GM12872 (cell line): ENCODE measurements at regions not wholly inside any gene's neighbourhood (a gene's known extent, or its start where the extent isn't known, plus 50 kb on each side); places are given as distances from the start of the nearest gene placed in this dataset.

Experiments
- TF ChIP-seq, protein P1 (sequence below): IDR thresholded peaks from 3 replicates; pipeline ENCODE4 v1.5.1; 2011; ENCODE audit warnings: low read depth, mild to moderate bottlenecking, low read length, moderate library complexity; ENCODE audit not compliant: insufficient read depth

DNA sequence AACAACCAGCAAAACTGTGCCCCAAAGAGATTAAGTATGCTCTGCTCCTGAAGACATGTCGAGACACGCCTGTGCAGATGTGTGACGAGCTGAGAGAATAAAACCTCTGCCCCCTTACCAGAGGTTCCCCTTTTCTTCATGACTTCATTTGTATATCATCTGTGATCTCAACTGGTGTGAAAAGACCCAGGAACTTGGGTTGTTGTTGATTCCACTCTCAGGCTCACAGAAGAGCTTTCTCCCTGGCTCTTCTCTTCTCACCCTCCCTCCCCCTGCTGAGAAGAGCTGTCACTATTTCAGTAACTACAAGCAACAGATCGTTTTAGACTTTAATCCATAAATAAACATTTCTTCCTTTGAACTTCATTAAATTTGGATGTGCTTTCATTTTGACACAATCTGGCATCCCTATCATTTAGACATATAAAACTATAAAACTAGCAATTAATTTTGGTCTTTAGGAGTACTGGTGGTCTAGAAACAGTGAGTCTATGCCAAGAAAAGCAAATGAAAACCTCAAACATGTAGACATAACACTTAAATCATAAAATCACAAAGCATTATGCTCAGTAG lies 179.3 kb upstream of the FZD8 start:
- TF ChIP-seq, protein P1, sequence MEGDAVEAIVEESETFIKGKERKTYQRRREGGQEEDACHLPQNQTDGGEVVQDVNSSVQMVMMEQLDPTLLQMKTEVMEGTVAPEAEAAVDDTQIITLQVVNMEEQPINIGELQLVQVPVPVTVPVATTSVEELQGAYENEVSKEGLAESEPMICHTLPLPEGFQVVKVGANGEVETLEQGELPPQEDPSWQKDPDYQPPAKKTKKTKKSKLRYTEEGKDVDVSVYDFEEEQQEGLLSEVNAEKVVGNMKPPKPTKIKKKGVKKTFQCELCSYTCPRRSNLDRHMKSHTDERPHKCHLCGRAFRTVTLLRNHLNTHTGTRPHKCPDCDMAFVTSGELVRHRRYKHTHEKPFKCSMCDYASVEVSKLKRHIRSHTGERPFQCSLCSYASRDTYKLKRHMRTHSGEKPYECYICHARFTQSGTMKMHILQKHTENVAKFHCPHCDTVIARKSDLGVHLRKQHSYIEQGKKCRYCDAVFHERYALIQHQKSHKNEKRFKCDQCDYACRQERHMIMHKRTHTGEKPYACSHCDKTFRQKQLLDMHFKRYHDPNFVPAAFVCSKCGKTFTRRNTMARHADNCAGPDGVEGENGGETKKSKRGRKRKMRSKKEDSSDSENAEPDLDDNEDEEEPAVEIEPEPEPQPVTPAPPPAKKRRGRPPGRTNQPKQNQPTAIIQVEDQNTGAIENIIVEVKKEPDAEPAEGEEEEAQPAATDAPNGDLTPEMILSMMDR, result no peak

DNA sequence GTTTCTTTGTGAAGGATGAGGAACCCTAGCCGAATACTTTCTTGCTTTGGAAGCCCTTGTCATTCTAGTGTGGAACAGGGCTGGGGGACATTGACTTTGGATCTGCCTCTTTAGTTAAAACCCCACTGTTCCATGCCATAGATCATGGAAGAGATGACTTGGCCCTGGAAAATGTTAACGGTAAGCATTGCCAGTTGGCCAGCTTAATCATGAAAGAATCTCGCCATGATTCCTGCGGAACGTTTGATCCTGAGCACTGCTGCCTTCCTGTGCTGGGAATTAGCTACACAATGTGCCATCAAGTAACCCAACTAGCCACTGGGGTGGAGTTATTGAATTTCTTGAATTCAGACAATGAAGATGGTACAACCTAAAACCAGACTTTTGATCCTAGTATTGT lies 177.6 kb upstream of the FZD8 start:
- TF ChIP-seq, protein P1, result no peak

DNA sequence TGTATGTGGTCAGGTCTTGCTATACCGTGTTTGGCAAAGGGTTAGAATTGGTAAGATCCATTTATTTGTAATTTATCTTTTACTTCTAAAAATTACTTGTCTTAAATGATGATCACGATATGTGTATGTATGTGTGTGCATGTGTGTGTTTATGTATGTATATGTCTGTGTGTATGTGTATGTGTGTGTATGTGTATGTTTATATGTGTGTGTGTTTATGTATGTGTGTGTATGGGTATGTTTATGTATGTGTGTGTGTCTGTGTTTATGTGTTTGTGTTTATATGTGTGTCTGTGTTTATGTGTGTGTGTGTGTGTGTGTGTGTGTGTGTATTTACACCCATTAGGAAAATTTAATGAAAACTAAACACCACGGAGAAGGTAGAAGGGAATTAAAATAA lies 176.9 kb upstream of the FZD8 start:
- TF ChIP-seq, protein P1, result no peak

DNA sequence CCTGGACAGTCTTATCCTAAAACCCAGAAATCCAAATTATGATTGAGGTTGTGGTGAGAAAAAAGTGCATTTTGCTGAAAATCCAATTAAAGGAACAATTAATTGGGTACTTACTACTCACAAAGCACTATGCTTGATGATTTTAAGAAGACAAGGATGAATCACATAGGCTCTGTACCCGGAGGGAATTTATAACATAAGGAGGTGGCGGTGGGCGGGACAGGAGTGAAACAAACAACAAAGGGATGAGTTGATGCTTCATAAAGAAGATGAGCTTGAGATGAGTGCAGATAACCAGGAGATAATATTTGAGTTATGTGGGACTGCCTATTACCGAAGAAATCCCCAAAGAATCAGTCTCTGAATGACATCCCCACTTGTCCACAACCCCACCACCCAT lies 171.1 kb upstream of the FZD8 start:
- TF ChIP-seq, protein P1, result no peak

DNA sequence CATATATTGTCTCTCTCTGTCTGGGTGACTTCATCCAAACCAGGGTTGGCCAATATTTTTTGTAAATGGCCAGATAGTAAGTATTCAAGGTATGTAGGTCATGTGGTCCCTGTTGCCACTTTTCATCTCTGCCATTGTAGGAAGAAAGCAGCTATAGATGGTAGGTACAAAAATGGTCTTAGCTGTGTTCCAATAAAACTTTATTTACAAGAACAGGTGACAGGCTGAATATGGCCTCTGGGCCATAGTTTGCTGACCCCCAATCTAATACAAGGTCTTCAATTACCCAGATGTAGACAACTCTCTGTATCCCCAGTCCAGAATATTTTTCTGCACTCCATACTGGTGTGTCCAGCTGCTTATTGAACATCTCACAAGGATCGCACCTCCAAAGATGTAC lies 166.2 kb upstream of the FZD8 start:
- TF ChIP-seq, protein P1, result no peak

DNA sequence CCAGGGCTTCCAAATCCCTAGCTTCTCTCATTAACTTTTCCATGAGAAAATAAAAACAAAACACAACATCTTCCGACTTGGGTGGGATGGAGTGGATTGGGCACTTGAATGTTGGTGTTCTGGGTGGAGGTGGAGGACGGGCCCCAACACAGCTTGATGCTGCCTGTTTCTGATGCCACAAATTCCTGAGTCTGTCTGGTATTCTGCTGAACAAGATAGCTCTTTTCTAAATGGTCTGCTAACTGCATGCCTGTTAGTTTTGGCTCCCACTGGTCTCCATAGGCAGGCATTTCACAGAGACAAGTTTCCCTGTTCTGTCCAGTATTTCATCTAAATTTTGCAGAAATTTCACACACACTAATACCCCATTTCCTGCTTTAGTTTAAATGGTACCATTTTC lies 160.9 kb upstream of the FZD8 start:
- TF ChIP-seq, protein P1, result no peak

DNA sequence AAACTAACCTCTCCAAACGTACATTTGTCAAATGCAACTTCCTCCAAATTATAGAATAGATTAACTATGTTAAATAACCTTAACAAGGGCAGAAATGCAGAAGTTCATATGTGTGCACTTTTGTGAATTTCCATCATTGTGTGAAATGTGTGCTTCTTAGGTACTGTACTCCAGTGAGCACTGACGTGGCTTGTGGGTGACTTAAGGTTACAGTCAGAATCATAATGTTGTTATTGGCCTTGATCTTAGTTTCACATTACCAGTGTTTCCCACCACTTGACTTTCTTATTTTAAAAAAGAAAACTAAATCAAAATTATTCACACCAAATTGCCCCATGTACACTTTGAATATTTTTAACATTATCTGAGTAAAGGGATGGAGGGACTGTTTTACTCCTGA lies 155.1 kb upstream of the FZD8 start:
- TF ChIP-seq, protein P1, result no peak

DNA sequence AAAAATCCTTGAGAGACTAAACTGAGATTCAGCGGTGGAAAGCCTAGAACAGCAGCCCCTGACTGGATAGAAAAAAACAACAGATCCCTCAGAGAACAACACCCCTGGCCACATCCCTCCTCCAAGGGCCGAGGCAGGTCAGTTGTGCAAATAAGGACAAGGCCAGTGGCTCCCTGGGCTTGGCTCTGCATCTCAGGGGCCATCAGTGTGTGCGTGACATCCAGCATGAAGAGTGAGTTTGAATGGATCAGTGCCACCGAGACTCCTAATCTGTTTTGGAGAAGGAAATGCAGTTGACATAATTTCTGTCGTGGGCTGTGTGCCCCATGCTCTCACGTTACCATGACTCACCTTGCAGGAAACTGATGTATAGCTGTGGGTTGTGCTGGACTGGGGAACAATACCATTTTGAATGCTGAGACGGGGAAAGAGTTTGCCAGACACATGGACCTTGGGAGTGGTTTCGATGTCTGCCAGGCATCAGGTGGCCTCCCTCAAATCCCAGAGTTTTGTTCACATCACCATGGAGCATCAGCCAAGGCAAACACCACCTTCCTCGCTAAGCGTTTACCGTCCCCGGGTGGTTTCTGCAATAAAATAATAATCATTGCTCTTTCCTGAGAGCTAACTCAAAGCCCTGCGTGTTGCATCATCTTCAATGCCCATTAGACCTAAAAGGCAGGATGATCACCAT lies 153.2 kb upstream of the FZD8 start:
- TF ChIP-seq, protein P1, result no peak
